Lung (tissue), 11 donors: ENCODE measurements at regions not wholly inside any gene's neighbourhood (a gene's known extent, or its start where the extent isn't known, plus 50 kb on each side); places are given as distances from the start of the nearest gene placed in this dataset.

Experiments
- ATAC-seq: fragments of 200-7000 bp; cut with Tn5 transposase; one replicate; pipeline ENCODE4 v1.9.1; 2020; ENCODE audit warnings: moderate number of reproducible peaks; ENCODE audit not compliant: insufficient read depth, low FRiP score
- DNase-seq, 3 donors: peaks; one replicate each; pipeline ENCODE4 v3.0.0-alpha.2; 2013 to 2017
- H3K27ac ChIP-seq, 2 donors: one replicate each; pipeline ENCODE4 v1.5.1; 2013; ENCODE audit warnings: mild to moderate bottlenecking in 2 of 2, moderate library complexity in 2 of 2, control low read depth in 1 of 2, inconsistent platforms in 1 of 2, low read depth in 1 of 2, low read length in 1 of 2
- H3K27me3 ChIP-seq, 3 donors: one replicate each; pipeline ENCODE4 v1.5.1; 2013; ENCODE audit warnings: low read length in 2 of 3; ENCODE audit not compliant: control insufficient read depth in 3 of 3, insufficient read depth in 3 of 3
- H3K36me3 ChIP-seq, 4 donors: one replicate each; pipeline ENCODE4 v1.5.1; 2013; ENCODE audit warnings: low read length in 4 of 4, mild to moderate bottlenecking in 1 of 4, moderate library complexity in 1 of 4; ENCODE audit not compliant: control insufficient read depth in 4 of 4, insufficient read depth in 4 of 4
- H3K4me1 ChIP-seq, 5 donors: one replicate each; pipeline ENCODE4 v1.5.1; 2013; ENCODE audit warnings: low read length in 5 of 5, mild to moderate bottlenecking in 2 of 5, moderate library complexity in 1 of 5; ENCODE audit not compliant: control insufficient read depth in 5 of 5, insufficient read depth in 5 of 5
- H3K4me3 ChIP-seq: one replicate; pipeline ENCODE4 v1.5.1; 2013; ENCODE audit warnings: mild to moderate bottlenecking, control low read depth, moderate library complexity
- H3K9ac ChIP-seq, 2 donors: one replicate each; pipeline ENCODE4 v1.5.1; 2013; ENCODE audit warnings: low read length in 2 of 2, control low read depth in 1 of 2; ENCODE audit not compliant: insufficient read depth in 1 of 2
- H3K9me3 ChIP-seq, 4 donors: one replicate each; pipeline ENCODE4 v1.5.1; 2013; ENCODE audit warnings: low read length in 3 of 4, mild to moderate bottlenecking in 1 of 4, moderate library complexity in 1 of 4; ENCODE audit not compliant: control insufficient read depth in 4 of 4, insufficient read depth in 3 of 4
- CTCF ChIP-seq: IDR thresholded peaks from 2 replicates; pipeline ENCODE4 v1.5.1; 2012; ENCODE audit warnings: mild to moderate bottlenecking; ENCODE audit errors: control extremely low read depth, extremely low read depth
- WGBS, 2 donors: extraction: QIAGEN DNeasy Blood & Tissue Kit; methylation state at CpG; one replicate each; pipeline ENCODE4 v1.1.7; 2013; 5-methylcytosine and 5-hydroxymethylcytosine counted together
- donor health status: control.
- donor health status: control.
- donor health status: Bipolar disorder and iron deficiency.
- donor health status: healthy.
- donor health status: DM: yes; HTN: yes; CAD: no.

DNA sequence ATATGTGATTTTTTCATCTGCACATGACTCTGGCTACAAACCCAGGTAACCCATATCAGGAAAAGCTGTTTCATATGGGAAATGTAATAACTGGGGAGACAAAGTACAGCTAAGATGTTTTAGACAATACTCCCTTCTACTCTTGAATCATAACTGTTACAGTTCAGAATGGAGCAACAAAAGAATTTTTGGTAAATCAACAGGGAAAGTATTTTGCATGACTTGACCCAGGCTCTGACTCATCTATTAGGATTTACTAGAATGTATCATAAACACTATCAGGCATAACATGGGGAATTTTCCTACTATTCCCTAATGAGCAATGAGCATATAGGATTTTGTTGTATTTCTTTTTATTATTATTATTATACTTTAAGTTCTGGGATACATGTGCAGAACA, 553.0 kb downstream of the SLC16A7 start:
- Histone ChIP-seq H3K4me1 (no peaks in the 10 kb centered on the region), H3K9ac (no peak overlapping the region)
- no peak for ATAC-seq

DNA sequence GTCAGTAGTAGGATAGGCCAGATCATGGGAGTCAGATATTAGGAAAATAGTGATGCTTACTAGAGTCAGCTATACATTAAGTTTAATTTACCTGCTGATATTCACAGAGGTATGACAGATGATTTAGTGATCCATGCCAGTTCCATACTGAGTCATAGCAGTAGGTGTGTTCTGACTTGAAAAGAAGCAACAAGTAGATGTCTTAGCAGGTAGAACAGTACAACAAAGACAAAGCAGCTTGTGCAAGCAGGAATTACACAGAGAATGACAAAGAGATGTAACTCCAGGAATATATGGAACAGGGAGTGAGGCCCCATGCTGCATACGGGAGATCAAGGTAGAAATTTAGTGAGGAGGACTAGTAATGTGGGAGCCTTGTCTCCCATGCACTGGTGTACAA, 556.9 kb downstream of the SLC16A7 start:
- no peaks in the 10 kb centered on the region for H3K27me3 ChIP-seq
- no peak overlapping the region for H3K4me3 ChIP-seq
- H3K4me1 ChIP-seq: no peaks in the 10 kb centered on the region
- no peak overlapping the region for H3K27ac ChIP-seq
- no peak for TF ChIP-seq CTCF
- ATAC-seq (no peak), DNase-seq (no peak)
- WGBS, 2 donors: 85 to 88% methylated on average over 1 of the region's 1 CpG
- no peaks in the 10 kb centered on the region for H3K9me3 ChIP-seq
- no peak overlapping the region for H3K9ac ChIP-seq
- no peaks in the 10 kb centered on the region for H3K36me3 ChIP-seq

More for the DNA sequence above, 553.0 kb downstream of the SLC16A7 start:
- Histone ChIP-seq H3K36me3 (no peaks in the 10 kb centered on the region), H3K27ac (no peak overlapping the region), H3K9me3 (no peaks in the 10 kb centered on the region), H3K27me3 (no peaks in the 10 kb centered on the region), H3K4me3 (no peak overlapping the region)
- TF ChIP-seq CTCF: no peak
- DNase-seq: no peak

DNA sequence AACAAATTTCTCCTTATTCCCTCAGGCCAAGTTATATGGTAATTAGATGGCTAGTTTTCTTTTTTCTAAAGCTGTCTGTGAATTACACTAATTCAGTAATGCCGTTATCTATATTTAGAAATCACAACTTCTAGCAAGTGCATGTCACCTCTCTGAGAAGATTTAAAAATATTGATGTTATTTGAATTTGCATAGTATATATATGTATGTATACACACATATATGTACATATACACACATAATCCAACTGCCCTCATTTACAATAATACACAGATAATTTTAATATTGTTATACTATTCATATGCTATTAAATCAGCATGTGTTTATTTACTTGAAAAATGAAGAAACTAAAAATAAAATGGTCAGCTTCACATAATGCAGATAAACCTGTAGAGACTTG, 563.9 kb downstream of the SLC16A7 start:
- Histone ChIP-seq H3K4me1 (no peaks in the 10 kb centered on the region), H3K9me3 (peaks cover 0 to 3% (median 0%) of the 10 kb centered on the region in 4 donors), H3K27me3 (no peaks in the 10 kb centered on the region), H3K36me3 (no peaks in the 10 kb centered on the region), H3K9ac (no peak overlapping the region), H3K4me3 (no peak overlapping the region), H3K27ac (no peak overlapping the region)
- no peak for ATAC-seq
- TF ChIP-seq CTCF: no peak
- no peak for DNase-seq
- 91 to 94% methylated on average over 1 of the region's 1 CpG for WGBS, 2 donors

- no peak for ATAC-seq
- DNase-seq: no peak
- H3K27ac ChIP-seq: no peak overlapping the region
- H3K4me1 ChIP-seq: no peaks in the 10 kb centered on the region
- no peak for TF ChIP-seq CTCF
- H3K9ac ChIP-seq: no peak overlapping the region
- H3K27me3 ChIP-seq: no peaks in the 10 kb centered on the region
- WGBS, 2 donors: 91 to 93% methylated on average over 13 of the region's 13 CpGs
- H3K9me3 ChIP-seq: peaks cover 0 to 3% (median 0%) of the 10 kb centered on the region in 4 donors
- no peak overlapping the region for H3K4me3 ChIP-seq
- no peaks in the 10 kb centered on the region for H3K36me3 ChIP-seq
These were observed 567.3 kb downstream of the SLC16A7 start for GRCh38 chr12:60162988-60163720.
